GM12865 (cell line): ENCODE measurements at regions not wholly inside any gene's neighbourhood (a gene's known extent, or its start where the extent isn't known, plus 50 kb on each side); places are given as distances from the start of the nearest gene placed in this dataset.

Experiments
- DNase-seq: peaks from one replicate; pipeline ENCODE4 v3.0.0; 2010; ENCODE audit warnings: low read depth
- H3K4me3 ChIP-seq: 2 replicates; pipeline ENCODE4 v1.5.1; 2011; ENCODE audit warnings: mild to moderate bottlenecking, low read depth, low read length, control low read depth
- TF ChIP-seq, protein P1 (sequence below): IDR thresholded peaks from 2 replicates; pipeline ENCODE4 v1.5.1; 2011; ENCODE audit warnings: low read length, control low read depth, low read depth, inconsistent platforms; ENCODE audit not compliant: insufficient read depth; ENCODE audit errors: missing control alignments

DNA sequence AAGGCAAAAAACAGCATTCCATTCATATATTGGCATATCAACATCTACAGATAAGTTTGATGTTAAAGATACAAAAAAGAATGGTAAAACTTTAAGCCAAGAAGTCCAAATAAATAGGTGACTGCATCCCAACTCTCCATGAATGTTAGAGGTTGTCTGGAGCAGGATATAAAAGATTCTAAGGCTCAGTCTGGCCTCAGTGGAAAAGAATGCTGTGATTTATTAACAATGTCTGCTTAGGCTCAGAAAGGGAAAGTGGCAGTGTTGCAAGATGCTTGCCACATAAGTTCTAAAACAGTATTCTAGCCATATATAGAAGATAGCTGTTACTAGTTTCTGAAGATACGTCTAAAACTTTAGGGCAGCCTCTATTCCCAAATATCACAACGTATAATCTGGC is 179.8 kb upstream of the NBEA start:
- no peak overlapping the region for H3K4me3 ChIP-seq
- TF ChIP-seq, protein P1, sequence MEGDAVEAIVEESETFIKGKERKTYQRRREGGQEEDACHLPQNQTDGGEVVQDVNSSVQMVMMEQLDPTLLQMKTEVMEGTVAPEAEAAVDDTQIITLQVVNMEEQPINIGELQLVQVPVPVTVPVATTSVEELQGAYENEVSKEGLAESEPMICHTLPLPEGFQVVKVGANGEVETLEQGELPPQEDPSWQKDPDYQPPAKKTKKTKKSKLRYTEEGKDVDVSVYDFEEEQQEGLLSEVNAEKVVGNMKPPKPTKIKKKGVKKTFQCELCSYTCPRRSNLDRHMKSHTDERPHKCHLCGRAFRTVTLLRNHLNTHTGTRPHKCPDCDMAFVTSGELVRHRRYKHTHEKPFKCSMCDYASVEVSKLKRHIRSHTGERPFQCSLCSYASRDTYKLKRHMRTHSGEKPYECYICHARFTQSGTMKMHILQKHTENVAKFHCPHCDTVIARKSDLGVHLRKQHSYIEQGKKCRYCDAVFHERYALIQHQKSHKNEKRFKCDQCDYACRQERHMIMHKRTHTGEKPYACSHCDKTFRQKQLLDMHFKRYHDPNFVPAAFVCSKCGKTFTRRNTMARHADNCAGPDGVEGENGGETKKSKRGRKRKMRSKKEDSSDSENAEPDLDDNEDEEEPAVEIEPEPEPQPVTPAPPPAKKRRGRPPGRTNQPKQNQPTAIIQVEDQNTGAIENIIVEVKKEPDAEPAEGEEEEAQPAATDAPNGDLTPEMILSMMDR: no peak
- DNase-seq: no peak

DNA sequence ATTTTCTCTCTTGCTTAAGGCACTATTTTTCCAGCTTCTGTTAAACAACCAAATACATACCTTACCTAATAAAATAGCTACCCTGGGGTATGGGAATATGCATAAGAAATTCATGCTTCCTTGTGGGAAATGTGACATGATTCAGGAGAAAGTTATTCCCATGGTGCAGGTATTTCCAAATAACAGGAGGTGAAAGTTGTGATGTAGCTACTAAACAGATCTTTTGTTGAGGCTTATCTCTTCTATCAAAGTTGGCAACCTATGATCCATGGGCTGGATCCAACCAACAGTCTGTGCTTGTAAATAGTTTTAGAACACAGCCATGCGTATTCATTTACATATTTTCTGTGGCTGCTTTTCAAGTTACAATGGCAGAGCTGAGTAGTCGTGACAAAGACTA is 177.8 kb upstream of the NBEA start:
- no peak for DNase-seq
- TF ChIP-seq, protein P1: no peak
- H3K4me3 ChIP-seq: no peak overlapping the region

DNA sequence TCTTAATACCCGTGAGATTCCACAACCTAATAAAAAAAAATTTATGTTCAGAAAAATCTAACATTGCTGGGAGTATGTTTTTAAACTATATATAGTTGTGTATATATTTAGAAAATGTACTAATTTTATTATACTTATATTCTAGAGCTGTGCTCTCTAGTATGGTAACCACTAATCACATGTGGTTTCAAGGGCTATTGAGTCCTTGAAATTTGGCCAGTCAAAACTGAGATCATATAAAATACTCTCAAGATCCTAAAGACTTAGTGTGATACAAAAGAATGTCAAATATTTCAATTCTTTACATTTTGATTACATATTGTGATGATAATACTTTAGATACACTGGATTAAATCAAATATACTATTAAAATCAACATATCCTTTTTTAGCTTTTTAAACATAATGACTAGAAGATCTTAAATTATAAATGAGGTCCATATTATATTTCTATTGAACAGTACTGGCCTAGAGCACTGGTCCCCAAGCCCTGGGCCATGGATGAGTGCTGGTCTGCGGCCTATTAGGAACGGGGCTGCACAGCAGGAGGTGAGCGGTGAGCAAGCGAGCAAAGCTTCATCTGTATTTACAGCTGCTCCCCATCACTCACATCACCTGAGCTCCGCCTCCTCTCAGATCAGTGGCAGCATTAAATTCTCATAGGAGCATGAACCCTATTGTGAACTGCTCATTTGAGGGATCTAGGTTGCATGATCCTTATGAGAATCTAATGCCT is 176.5 kb upstream of the NBEA start:
- TF ChIP-seq, protein P1: no peak
- no peak for DNase-seq
- no peak overlapping the region for H3K4me3 ChIP-seq

DNA sequence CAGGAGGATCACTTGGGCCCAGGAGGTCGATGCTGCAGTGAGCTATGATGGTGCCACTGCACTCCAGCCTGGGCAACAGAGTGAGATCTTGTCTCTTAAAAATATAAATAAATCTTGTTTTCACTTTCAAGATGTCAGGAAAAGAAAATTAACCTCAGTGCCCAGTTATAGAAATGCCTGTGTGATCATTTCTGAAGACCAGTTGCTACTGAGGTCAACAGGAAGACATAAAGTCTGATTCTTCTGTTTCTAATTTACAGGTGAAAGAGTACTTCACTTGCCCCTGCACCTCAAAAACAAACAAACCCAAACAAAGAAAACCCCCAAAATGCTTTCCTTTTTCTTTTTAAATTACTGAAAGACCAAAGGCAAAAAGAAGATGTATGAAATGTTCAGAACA is 174.3 kb upstream of the NBEA start:
- TF ChIP-seq, protein P1: no peak
- DNase-seq: peak; percentile 15
- no peak overlapping the region for H3K4me3 ChIP-seq

DNA sequence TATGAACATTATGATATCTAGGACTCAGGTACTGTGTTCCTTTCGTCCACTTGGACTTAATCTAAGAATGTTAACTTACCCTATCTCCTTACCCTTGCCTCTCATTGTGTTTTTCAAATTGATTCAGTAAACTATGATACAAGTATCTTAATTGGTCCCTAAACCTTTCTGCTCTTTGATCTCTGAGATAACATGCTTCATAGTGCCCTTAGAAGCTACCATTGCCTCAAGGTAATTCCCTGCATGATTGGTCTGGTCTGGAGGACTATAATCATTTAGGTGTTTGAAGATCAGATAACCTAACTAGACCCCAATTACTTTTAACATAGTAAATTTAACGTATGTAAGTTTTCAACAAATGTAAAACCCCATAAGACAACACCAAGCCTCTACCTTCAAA is 169.9 kb upstream of the NBEA start:
- DNase-seq: no peak
- TF ChIP-seq, protein P1: no peak
- no peak overlapping the region for H3K4me3 ChIP-seq

DNA sequence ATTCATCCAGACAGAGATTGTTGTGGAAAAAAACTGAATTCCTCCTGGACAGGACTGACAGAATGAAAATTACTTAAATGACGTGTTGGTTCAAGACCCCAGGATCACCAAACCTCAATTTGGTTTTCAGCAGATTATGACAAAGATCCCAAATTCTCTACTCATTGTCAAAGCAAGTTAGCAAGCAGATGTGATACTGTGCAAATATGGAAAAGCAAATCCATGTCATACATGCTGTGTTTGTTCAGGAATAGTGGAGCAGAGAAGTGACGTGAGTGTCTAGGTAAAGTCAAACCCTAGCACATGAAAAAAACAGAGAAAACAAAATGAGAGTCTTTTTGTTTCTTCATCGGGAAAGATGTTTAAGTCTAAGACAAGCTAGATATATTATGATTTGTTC is 169.2 kb upstream of the NBEA start:
- TF ChIP-seq, protein P1: no peak
- H3K4me3 ChIP-seq: no peak overlapping the region
- DNase-seq: no peak
